HG02571 (cell line): ENCODE measurements at regions not wholly inside any gene's neighbourhood (a gene's known extent, or its start where the extent isn't known, plus 50 kb on each side); places are given as distances from the start of the nearest gene placed in this dataset.

Experiments used
- ATAC-seq: cut with Tn5 transposase; IDR thresholded peaks from one replicate; pipeline ENCODE4 v1.9.1; 2021; ENCODE audit warnings: mild to moderate bottlenecking, moderate library complexity; ENCODE audit not compliant: unreplicated experiment

DNA sequence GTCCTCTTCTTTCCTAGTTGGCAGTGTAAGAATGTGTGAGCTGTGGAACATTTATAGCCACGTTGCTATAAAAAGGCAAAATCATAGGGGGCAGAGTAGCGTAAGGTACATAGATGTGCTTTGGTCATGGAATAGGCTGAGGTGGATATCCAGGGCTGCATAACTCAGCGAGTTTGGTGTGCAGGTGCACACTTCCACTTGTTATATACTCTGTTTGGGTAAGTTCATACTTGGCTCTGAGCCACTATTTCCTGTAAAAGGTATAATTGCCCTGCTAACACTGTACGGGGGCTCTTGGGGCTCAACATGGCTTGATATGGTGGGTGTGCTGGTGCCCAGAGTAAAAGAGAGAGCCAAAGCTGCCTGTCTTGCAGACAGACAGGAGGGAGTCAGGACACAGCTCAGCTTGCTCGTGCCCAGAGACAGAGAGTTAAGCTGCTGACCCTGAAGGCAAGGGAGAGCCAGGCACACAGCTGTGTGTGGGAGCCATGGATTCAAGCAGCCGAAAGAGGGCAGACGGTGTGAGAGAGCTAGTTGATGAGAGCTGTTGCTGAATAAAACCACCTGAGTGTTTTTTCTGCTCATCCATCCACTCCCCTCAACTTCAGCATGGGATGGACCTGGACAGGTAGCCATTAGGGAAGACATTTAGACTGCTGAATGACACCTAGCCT, 126.7 kb downstream of the DKK1 start:
- ATAC-seq, result no peak

DNA sequence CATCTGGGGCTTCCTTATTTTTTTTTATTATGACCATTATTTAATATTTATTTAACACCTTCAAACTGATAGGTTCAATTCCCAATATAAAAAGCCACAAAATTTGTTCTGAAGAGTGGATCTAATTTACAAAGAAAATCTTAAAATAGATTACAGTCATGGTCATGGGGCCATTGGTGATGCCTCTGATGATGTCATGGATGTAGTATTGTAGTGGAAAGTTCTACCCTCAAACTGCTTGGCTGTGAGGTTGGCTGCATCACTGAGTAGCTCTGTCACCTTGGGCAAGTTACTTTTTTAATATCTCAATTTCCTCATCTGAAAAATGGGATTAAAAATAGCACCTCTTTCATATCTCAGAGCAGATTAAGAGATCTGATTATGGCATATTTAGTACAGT, 128.5 kb downstream of the DKK1 start:
- ATAC-seq, result no peak

GRCh38 chr10:52443419-52444388, 129.6 kb downstream of the DKK1 start:
- ATAC-seq, result no peak

- ATAC-seq, result no peak
These were observed 132.3 kb downstream of the DKK1 start for GRCh38 chr10:52446391-52446790.

GRCh38 chr10:52447931-52448353, 133.9 kb downstream of the DKK1 start:
- no peak for ATAC-seq

DNA sequence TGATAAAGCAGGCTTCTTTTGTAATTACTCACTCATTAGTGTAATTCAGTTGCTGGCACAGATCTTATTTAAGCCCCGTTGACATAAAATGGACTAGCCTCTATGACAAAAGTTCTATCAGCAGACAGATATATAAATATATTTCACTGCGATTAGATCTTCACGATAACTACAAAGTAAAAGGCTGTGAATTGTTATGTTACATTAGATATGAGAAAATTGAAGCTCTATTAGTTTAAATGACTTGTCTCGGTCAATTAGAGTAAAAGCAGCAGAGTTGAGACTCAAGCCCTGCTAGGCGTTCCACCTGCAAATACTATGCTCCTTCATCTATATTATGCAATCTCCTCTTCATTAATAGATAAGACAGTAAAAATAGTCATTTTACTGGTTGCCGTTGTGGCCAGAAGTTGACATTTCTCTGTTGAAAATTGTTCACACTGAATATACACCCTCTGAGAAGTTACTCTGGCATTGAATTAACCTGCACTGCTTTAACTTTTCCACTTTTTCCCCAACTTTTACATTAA, 136.7 kb downstream of the DKK1 start:
- ATAC-seq, result no peak

DNA sequence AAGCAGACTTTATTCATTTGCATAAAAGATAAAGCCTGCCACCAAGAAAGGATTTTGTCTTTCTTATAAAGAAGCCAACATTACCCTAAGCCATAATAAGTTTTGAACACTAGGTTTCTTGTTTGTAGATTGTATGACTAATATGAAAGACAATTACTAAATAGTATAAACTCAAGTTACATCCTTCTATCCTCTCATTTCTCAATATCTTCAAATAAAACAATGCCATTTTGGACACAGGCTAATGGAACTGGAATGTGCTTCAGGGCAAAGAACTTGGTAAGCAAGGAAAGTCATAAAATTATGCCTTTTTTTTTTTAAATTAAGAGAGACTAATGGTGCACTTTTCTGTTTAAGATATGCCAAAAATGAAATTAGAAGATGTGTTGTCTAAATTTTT, 137.7 kb downstream of the DKK1 start:
- no peak for ATAC-seq

DNA sequence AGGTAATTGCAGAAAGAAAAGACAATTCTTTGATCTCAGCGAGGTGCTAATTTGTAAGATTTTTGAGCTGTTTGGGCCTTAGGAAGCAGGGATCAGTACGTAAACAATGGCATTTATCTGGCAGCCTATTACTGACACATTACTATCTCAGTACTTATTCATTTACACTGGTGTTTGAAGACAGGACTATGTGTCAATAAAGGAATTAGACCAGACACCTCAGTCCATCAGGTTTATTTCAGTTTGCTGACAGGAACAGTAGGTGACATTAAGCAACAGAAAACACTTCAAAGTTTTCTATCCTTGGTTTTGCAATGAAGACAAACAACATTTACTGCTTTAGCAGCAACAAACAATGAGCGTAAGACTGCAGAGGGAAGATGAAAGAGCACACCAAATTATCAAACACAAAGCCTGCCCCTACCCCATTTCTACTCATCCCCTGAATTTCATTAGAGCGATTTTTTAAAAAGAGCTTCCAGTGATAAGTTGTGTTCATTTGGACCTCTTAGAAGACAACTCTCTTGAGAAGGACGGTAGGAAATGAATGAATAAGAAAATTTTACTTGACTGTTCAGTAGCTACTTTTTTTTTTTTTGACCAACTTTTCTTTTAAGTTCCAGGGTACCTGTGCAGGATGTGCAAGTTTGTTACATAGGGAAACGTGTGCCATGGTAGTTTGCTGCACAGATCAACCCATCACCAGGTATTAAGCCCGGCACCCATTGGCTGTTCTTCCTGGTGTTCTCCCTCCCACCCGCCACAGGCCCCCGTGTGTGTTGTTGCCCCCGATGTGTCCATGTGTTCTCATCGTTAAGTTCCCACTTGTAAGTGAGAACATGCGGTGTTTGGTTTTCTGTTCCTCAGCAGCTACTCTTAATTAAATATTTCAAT, 138.8 kb downstream of the DKK1 start:
- ATAC-seq, result no peak

DNA sequence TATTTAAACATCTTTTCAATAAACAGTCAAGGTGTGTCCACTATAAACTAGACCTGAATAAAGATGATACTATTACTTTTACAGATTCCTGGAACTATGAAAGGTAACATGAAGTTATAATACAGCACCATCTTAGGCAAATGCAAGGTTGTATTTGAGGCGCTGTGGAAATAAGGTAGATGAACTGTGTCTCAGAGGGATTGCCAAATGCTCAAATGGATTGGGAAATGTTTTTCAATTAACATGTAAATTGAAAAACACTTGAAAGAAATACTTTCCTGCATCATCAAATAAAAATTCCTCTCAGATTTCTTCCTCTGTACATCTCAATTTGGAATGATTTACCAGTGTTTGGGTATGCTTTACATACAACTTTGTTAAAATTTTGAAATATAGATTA, 139.4 kb downstream of the DKK1 start:
- no peak for ATAC-seq

DNA sequence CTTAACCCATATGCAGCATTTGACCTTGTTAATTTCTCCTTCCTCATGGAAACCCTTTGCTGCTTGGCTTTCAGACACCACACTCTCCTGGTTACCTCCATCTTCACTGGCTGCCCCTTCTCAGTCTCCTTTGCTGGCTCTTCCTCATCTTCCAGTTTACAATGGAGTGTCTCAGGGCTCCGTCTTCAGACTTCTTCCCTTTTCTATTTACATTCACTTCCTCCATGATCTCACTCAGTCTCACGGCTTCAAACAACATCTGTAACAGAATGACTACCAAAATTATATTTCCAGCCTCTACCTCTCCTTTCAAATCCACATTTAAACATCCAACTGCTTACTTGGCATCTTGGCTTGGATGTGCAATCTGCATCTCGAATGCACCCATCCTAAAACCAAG, 140.4 kb downstream of the DKK1 start:
- no peak for ATAC-seq

DNA sequence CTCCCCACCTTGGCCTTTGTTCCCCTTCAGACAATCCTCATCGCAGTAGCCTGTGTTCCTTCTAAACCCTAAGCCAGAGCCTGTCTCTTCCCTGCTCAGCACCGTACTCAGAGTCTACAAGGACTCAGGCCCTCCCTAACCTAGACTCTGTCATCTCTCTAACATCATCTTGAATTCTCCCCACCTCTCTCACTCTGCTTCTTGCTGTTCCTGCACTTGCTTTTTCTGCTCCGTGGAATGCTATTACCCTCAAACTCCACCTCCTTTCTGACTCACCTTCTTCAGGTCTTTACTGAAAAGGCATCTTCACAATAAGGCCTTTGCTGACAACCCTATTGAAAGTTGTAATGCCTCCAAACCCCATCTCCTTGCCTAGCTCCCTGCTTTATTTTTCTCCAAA, 141.0 kb downstream of the DKK1 start:
- ATAC-seq, result no peak

GRCh38 chr10:52459097-52459496, 145.0 kb downstream of the DKK1 start:
- no peak for ATAC-seq

GRCh38 chr10:52463826-52464225, 149.7 kb downstream of the DKK1 start:
- ATAC-seq, result no peak

GRCh38 chr10:52464368-52465124, 150.5 kb downstream of the DKK1 start:
- ATAC-seq, result no peak

GRCh38 chr10:52465202-52465601, 151.1 kb downstream of the DKK1 start:
- no peak for ATAC-seq

DNA sequence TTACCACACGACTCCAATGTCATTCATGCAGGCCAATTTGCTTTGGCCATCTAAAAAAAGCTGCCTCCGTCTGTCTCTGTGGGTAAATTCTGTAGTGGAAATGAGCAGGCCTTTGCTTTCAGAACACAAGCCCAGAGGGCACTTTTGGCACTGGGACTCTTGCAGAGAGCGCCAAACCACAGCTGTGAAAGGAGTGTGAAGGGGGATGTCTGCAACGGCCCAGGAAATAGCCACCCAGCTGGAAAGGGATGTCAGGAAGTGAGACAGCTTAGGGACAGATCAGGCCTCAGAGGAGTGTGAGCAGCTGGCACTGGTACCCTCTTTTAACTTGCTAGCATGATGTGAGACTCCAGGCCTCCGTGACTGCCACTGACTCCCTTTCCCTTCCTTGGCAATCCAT, 152.4 kb downstream of the DKK1 start:
- no peak for ATAC-seq

DNA sequence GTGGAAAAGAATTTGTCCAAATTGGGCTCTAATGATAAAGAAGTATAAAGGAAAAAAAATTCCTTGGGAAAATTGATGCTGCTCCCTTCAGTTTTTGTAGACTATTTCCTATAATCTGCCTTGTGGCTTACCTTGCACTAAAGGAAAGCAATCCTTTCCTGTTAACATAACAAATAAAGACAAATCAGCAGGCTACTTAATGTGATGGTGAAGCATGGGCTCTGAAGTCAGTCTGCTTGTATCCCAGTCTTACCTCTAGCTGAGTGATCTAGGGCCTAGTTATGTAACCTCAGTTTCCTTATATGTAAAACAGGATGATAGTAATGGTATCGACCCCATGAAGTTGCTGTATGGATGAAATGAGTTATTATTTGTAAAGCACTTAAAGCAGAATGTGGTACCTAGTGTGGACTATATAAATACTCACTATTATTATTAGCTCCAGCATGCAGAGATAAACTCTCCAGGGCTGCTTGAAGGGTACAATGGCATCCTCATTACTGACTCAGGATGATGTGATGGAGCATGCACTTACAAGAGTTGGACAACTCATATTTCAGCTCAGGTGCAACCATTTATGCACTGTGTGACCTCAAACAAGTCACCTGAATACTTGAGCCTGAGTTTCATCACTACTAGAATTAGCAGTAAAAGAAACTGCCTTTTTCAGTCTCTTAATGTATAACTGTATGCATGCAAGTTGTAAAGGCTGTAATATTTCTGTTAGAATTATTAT, 156.1 kb downstream of the DKK1 start:
- no peak for ATAC-seq

GRCh38 chr10:52472406-52473146, 158.5 kb downstream of the DKK1 start:
- no peak for ATAC-seq

GRCh38 chr10:52474265-52474664, 160.2 kb downstream of the DKK1 start:
- ATAC-seq, result no peak
